ENCODE measurements at regions not wholly inside any gene's neighbourhood (a gene's known extent, or its start where the extent isn't known, plus 50 kb on each side); places are given as distances from the start of the nearest gene placed in this dataset.
A peak's percentile ranks its signal among the peaks of the same experiment; 100 is the strongest.
"Not testable (repeated sequence)": the region's sequence is repeated elsewhere in the genome, so short reads cannot be mapped to it uniquely, and the experiment has no call there.

GRCh38 chr6:75031102-75031501 lies 174.8 kb downstream of the COL12A1 start:
- DNase-seq, result not testable (repeated sequence)

GRCh38 chr6:75029333-75029732 lies 176.5 kb downstream of the COL12A1 start:
- DNase-seq, result no peak

GRCh38 chr6:75025371-75025770 lies 180.5 kb downstream of the COL12A1 start:
- DNase-seq, result no peak

- no peak for DNase-seq
These were observed 181.0 kb downstream of the COL12A1 start for GRCh38 chr6:75024828-75025227.

GRCh38 chr6:75023634-75024033 lies 182.2 kb downstream of the COL12A1 start:
- no peak for DNase-seq

GRCh38 chr6:75020971-75021370 lies 184.9 kb downstream of the COL12A1 start:
- no peak for DNase-seq

GRCh38 chr6:75020376-75020775 lies 185.5 kb downstream of the COL12A1 start:
- DNase-seq, result no peak

GRCh38 chr6:75012018-75012417 lies 193.8 kb downstream of the COL12A1 start:
- no peak for DNase-seq

GRCh38 chr6:75003984-75004383 lies 201.9 kb downstream of the COL12A1 start:
- DNase-seq, result not testable (repeated sequence)

- no peak for DNase-seq
These were observed 208.2 kb downstream of the COL12A1 start for GRCh38 chr6:74997646-74998045.

GRCh38 chr6:74993136-74993535 lies 212.7 kb downstream of the COL12A1 start:
- DNase-seq, result no peak

GRCh38 chr6:74991573-74992332 lies 214.1 kb downstream of the COL12A1 start:
- DNase-seq, result no peak

GRCh38 chr6:74979065-74979766 lies 226.6 kb downstream of the COL12A1 start:
- no peak for DNase-seq

- no peak for DNase-seq
These were observed 229.2 kb downstream of the COL12A1 start for GRCh38 chr6:74976701-74977100.

- DNase-seq, result no peak
These were observed 229.8 kb downstream of the COL12A1 start for GRCh38 chr6:74976026-74976425.

GRCh38 chr6:74973591-74973990 lies 232.3 kb downstream of the COL12A1 start:
- no peak for DNase-seq

GRCh38 chr6:74971633-74972032 lies 234.2 kb downstream of the COL12A1 start:
- no peak for DNase-seq

GRCh38 chr6:74969591-74970267 lies 236.1 kb downstream of the COL12A1 start:
- DNase-seq, result peak; percentile 65 to 67

GRCh38 chr6:74967821-74968220 lies 238.0 kb downstream of the COL12A1 start:
- DNase-seq, result no peak

- no peak for DNase-seq
These were observed 239.1 kb downstream of the COL12A1 start for GRCh38 chr6:74966712-74967111.

GRCh38 chr6:74964871-74965441 lies 240.9 kb downstream of the COL12A1 start:
- DNase-seq, result no peak

- DNase-seq, result no peak
These were observed 249.1 kb downstream of the COL12A1 start for GRCh38 chr6:74956559-74957428.

All from SHP77 (cell line).